Osteoblast (primary cell): ENCODE measurements at regions not wholly inside any gene's neighbourhood (a gene's known extent, or its start where the extent isn't known, plus 50 kb on each side); places are given as distances from the start of the nearest gene placed in this dataset.

Experiments
- DNase-seq: peaks from one replicate; pipeline ENCODE4 v3.0.0; 2011; ENCODE audit warnings: low spot score, mixed read lengths; ENCODE audit not compliant: insufficient read length; ENCODE audit errors: missing footprints
- H2AFZ ChIP-seq: 2 replicates; pipeline ENCODE4 v1.6.0; 2011; ENCODE audit warnings: mild to moderate bottlenecking, low read length
- H3K27ac ChIP-seq: 2 replicates; pipeline ENCODE4 v1.5.1; 2011; ENCODE audit warnings: mild to moderate bottlenecking, low read depth, low read length, moderate library complexity
- H3K27me3 ChIP-seq: 2 replicates; pipeline ENCODE4 v1.6.0; 2012; ENCODE audit warnings: mild to moderate bottlenecking, control low read depth, inconsistent platforms, low read length, moderate library complexity; ENCODE audit not compliant: insufficient read depth
- H3K36me3 ChIP-seq: 2 replicates; pipeline ENCODE4 v1.5.1; 2011; ENCODE audit warnings: mild to moderate bottlenecking, low read length, control low read depth, moderate library complexity; ENCODE audit not compliant: insufficient read depth
- H3K4me1 ChIP-seq: 2 replicates; pipeline ENCODE4 v1.5.1; 2011; ENCODE audit warnings: mild to moderate bottlenecking, low read length, control low read depth, moderate library complexity; ENCODE audit not compliant: insufficient read depth
- H3K4me2 ChIP-seq: 2 replicates; pipeline ENCODE4 v1.6.0; 2011; ENCODE audit warnings: mild to moderate bottlenecking, low read length; ENCODE audit not compliant: insufficient read depth
- H3K4me3 ChIP-seq: fragments of 200-600 bp; sonication (generic); 3 replicates; pipeline ENCODE4 v1.5.1; 2012; ENCODE audit warnings: mild to moderate bottlenecking, low read length, inconsistent platforms; ENCODE audit not compliant: insufficient read depth
- H3K79me2 ChIP-seq: 2 replicates; pipeline ENCODE4 v1.6.0; 2012; ENCODE audit warnings: mild to moderate bottlenecking, low read length, control low read depth, inconsistent platforms; ENCODE audit not compliant: insufficient read depth
- H3K9me3 ChIP-seq: 2 replicates; pipeline ENCODE4 v1.5.1; 2011; ENCODE audit warnings: low read depth, low read length, control low read depth
- H4K20me1 ChIP-seq: 2 replicates; pipeline ENCODE4 v1.6.0; 2012; ENCODE audit warnings: mild to moderate bottlenecking, low read length, control low read depth; ENCODE audit not compliant: insufficient read depth
- TF ChIP-seq, protein P1 (sequence below): IDR thresholded peaks from 2 replicates; pipeline ENCODE4 v1.5.1; 2011; ENCODE audit warnings: mild to moderate bottlenecking, low read depth, low read length, moderate library complexity; ENCODE audit errors: extremely low read depth

DNA sequence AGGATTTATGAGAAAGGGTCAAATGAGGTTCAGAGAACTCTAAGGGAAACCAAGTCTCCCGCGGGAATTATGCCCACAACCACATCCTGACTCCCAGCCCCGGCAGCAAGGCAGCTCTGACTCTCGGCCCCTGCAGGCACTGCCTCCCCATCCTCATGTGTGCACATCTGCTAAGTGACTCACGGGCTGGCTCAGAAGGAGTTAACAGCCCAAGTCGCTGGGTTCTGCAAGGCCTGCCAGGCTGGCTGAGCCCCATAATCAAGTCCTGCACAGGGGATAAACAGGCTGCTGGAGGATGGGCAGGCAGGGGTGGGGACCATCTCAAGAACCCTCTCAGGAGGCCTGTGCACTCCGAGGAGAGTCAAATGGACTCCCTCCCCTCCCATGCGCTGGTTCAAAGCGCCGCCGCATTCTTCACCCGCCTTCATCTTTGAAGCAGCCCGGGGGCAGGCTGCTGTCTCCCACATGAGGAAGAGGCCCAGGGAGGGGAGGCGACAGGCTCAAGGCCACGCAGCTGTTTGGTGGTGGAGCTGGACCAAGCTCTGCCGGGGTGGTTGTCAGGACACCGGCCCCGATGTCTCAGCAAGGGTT, 344.3 kb downstream of the MATN1 start:
- Histone ChIP-seq H3K4me1 (peaks cover 21% of the 10 kb centered on the region), H3K27ac (peak overlapping the region; percentile 33), H3K79me2 (no peaks in the 10 kb centered on the region), H3K4me2 (peak overlapping the region; percentile 53), H2AFZ (peak overlapping the region; percentile 74), H3K4me3 (peak overlapping the region; percentile 1), H3K9me3 (no peaks in the 10 kb centered on the region), H4K20me1 (no peaks in the 10 kb centered on the region), H3K27me3 (peaks cover 3% of the 10 kb centered on the region), H3K36me3 (no peaks in the 10 kb centered on the region)
- DNase-seq: peak; percentile 96
- TF ChIP-seq, protein P1, sequence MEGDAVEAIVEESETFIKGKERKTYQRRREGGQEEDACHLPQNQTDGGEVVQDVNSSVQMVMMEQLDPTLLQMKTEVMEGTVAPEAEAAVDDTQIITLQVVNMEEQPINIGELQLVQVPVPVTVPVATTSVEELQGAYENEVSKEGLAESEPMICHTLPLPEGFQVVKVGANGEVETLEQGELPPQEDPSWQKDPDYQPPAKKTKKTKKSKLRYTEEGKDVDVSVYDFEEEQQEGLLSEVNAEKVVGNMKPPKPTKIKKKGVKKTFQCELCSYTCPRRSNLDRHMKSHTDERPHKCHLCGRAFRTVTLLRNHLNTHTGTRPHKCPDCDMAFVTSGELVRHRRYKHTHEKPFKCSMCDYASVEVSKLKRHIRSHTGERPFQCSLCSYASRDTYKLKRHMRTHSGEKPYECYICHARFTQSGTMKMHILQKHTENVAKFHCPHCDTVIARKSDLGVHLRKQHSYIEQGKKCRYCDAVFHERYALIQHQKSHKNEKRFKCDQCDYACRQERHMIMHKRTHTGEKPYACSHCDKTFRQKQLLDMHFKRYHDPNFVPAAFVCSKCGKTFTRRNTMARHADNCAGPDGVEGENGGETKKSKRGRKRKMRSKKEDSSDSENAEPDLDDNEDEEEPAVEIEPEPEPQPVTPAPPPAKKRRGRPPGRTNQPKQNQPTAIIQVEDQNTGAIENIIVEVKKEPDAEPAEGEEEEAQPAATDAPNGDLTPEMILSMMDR: no peak

GRCh38 chr1:30378003-30378596, 345.3 kb downstream of the MATN1 start:
- Histone ChIP-seq H4K20me1 (no peaks in the 10 kb centered on the region), H3K4me1 (peaks cover 21% of the 10 kb centered on the region), H3K4me2 (no peak overlapping the region), H3K27ac (no peak overlapping the region), H3K27me3 (peaks cover 3% of the 10 kb centered on the region), H3K9me3 (no peaks in the 10 kb centered on the region), H3K79me2 (no peaks in the 10 kb centered on the region), H3K4me3 (no peak overlapping the region), H2AFZ (no peak overlapping the region), H3K36me3 (no peaks in the 10 kb centered on the region)
- no peak for DNase-seq
- TF ChIP-seq, protein P1: no peak

DNA sequence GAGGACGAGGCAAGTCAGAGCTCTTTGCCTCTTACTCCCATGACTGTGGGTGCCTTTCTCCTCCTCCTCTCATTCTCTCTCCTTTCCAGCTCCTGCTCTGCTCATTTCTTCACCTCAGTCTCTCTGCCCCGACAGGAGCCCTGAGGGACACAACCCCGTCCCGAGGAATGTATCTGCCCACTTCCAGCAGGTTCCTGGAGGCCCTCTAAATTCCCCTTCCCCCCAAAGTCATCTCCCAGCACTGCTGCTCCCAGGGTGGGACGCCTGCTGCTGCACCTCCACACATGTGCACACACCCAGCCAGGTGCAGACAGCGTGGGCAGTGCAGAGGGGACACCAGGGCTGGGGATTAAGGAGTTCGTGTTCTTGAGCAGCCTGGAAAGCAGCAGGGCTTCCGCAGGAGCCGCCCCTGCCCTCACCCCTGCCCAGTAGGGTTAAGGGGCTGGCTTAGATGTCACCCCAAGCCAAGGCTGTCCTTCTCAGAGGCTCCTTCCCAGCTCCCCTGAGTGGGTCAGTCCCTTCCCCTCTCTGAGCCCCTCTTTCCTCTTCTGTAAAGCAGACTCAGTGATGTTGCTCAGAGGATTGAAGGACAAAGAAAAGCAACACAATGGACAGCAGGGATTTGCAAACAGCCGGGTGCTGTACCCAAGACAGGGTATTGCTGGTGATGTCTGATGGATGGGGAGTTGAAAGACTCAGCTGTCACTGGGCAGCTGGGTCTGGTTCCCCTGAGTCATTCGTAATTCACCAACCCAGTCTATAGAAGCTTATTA, 346.0 kb downstream of the MATN1 start:
- H3K4me2 ChIP-seq: no peak overlapping the region
- no peak overlapping the region for H3K4me3 ChIP-seq
- no peaks in the 10 kb centered on the region for H3K36me3 ChIP-seq
- no peaks in the 10 kb centered on the region for H4K20me1 ChIP-seq
- no peak overlapping the region for H3K27ac ChIP-seq
- DNase-seq: no peak
- H3K9me3 ChIP-seq: no peaks in the 10 kb centered on the region
- H3K27me3 ChIP-seq: peaks cover 3% of the 10 kb centered on the region
- no peaks in the 10 kb centered on the region for H3K79me2 ChIP-seq
- peaks cover 21% of the 10 kb centered on the region for H3K4me1 ChIP-seq
- TF ChIP-seq, protein P1: no peak
- no peak overlapping the region for H2AFZ ChIP-seq
